ENCODE measurements at regions not wholly inside any gene's neighbourhood (a gene's known extent, or its start where the extent isn't known, plus 50 kb on each side); places are given as distances from the start of the nearest gene placed in this dataset.

- TF ChIP-seq CTCF (conservative IDR thresholded peaks at IDR 0.05), result no peak
These were observed 257.1 kb downstream of the ADAMTS20 start for GRCh38 chr12:43294916-43295315.

GRCh38 chr12:43294147-43294546, 257.9 kb downstream of the ADAMTS20 start:
- no peak for TF ChIP-seq CTCF (conservative IDR thresholded peaks at IDR 0.05)
- no peak overlapping the region for H3K27ac ChIP-seq

More at GRCh38 chr12:43294916-43295315, 257.1 kb downstream of the ADAMTS20 start:
- no peak overlapping the region for H3K27ac ChIP-seq

GRCh38 chr12:43293396-43293795, 258.6 kb downstream of the ADAMTS20 start:
- no peak for TF ChIP-seq CTCF (conservative IDR thresholded peaks at IDR 0.05)

GRCh38 chr12:43292699-43293098, 259.3 kb downstream of the ADAMTS20 start:
- H3K27ac ChIP-seq, result no peak overlapping the region
- TF ChIP-seq CTCF (conservative IDR thresholded peaks at IDR 0.05), result no peak

More at GRCh38 chr12:43293396-43293795, 258.6 kb downstream of the ADAMTS20 start:
- no peak overlapping the region for H3K27ac ChIP-seq

GRCh38 chr12:43291516-43291915, 260.5 kb downstream of the ADAMTS20 start:
- no peak overlapping the region for H3K27ac ChIP-seq
- TF ChIP-seq CTCF (conservative IDR thresholded peaks at IDR 0.05), result no peak

GRCh38 chr12:43290836-43291235, 261.2 kb downstream of the ADAMTS20 start:
- no peak for TF ChIP-seq CTCF (conservative IDR thresholded peaks at IDR 0.05)
- no peak overlapping the region for H3K27ac ChIP-seq

GRCh38 chr12:43289426-43289801, 262.6 kb downstream of the ADAMTS20 start:
- no peak overlapping the region for H3K27ac ChIP-seq
- no peak for TF ChIP-seq CTCF (conservative IDR thresholded peaks at IDR 0.05)
